ENCODE measurements at regions not wholly inside any gene's neighbourhood (a gene's known extent, or its start where the extent isn't known, plus 50 kb on each side); places are given as distances from the start of the nearest gene placed in this dataset.

DNA sequence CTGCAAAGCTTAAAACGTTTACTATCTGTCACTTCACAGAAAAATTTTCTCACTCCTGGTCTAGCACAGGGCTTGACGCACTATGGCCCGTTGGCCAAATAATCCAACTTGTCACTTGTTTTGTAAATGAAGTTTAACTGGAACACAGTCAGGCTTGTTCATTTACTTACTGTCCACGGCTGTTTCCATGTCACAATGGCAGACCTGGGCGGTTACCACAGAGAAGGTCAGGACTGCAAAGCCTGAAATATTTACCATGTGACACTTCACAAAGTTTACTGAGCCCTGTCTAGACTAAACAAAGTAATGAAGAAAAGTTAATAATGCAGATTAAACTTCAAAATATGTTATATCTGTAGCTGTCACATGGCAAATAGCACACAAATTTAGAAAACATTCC, 273.0 kb upstream of the GYPC start:
- TF ChIP-seq ESRRA (CRISPR knock-in tag; IDR thresholded peaks at IDR 0.05; ENCODE audit: borderline replicate concordance): no peak
- TF ChIP-seq, protein P1, sequence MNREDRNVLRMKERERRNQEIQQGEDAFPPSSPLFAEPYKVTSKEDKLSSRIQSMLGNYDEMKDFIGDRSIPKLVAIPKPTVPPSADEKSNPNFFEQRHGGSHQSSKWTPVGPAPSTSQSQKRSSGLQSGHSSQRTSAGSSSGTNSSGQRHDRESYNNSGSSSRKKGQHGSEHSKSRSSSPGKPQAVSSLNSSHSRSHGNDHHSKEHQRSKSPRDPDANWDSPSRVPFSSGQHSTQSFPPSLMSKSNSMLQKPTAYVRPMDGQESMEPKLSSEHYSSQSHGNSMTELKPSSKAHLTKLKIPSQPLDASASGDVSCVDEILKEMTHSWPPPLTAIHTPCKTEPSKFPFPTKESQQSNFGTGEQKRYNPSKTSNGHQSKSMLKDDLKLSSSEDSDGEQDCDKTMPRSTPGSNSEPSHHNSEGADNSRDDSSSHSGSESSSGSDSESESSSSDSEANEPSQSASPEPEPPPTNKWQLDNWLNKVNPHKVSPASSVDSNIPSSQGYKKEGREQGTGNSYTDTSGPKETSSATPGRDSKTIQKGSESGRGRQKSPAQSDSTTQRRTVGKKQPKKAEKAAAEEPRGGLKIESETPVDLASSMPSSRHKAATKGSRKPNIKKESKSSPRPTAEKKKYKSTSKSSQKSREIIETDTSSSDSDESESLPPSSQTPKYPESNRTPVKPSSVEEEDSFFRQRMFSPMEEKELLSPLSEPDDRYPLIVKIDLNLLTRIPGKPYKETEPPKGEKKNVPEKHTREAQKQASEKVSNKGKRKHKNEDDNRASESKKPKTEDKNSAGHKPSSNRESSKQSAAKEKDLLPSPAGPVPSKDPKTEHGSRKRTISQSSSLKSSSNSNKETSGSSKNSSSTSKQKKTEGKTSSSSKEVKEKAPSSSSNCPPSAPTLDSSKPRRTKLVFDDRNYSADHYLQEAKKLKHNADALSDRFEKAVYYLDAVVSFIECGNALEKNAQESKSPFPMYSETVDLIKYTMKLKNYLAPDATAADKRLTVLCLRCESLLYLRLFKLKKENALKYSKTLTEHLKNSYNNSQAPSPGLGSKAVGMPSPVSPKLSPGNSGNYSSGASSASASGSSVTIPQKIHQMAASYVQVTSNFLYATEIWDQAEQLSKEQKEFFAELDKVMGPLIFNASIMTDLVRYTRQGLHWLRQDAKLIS (CRISPR knock-in tag; IDR thresholded peaks at IDR 0.05; ENCODE audit: borderline replicate concordance): no peak
- no peak for TF ChIP-seq IRF2 (CRISPR knock-in tag; IDR thresholded peaks at IDR 0.05; ENCODE audit: borderline replicate concordance, low read depth)
- TF ChIP-seq, protein P2, sequence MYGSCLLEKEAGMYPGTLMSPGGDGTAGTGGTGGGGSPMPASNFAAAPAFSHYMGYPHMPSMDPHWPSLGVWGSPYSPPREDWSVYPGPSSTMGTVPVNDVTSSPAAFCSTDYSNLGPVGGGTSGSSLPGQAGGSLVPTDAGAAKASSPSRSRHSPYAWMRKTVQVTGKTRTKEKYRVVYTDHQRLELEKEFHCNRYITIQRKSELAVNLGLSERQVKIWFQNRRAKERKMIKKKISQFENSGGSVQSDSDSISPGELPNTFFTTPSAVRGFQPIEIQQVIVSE (CRISPR knock-in tag; IDR thresholded peaks at IDR 0.05; ENCODE audit: borderline replicate concordance): no peak
- TF ChIP-seq, protein P3, sequence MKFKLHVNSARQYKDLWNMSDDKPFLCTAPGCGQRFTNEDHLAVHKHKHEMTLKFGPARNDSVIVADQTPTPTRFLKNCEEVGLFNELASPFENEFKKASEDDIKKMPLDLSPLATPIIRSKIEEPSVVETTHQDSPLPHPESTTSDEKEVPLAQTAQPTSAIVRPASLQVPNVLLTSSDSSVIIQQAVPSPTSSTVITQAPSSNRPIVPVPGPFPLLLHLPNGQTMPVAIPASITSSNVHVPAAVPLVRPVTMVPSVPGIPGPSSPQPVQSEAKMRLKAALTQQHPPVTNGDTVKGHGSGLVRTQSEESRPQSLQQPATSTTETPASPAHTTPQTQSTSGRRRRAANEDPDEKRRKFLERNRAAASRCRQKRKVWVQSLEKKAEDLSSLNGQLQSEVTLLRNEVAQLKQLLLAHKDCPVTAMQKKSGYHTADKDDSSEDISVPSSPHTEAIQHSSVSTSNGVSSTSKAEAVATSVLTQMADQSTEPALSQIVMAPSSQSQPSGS (CRISPR knock-in tag; IDR thresholded peaks at IDR 0.05; ENCODE audit: borderline replicate concordance, low read depth): no peak
- TF ChIP-seq, protein P4, sequence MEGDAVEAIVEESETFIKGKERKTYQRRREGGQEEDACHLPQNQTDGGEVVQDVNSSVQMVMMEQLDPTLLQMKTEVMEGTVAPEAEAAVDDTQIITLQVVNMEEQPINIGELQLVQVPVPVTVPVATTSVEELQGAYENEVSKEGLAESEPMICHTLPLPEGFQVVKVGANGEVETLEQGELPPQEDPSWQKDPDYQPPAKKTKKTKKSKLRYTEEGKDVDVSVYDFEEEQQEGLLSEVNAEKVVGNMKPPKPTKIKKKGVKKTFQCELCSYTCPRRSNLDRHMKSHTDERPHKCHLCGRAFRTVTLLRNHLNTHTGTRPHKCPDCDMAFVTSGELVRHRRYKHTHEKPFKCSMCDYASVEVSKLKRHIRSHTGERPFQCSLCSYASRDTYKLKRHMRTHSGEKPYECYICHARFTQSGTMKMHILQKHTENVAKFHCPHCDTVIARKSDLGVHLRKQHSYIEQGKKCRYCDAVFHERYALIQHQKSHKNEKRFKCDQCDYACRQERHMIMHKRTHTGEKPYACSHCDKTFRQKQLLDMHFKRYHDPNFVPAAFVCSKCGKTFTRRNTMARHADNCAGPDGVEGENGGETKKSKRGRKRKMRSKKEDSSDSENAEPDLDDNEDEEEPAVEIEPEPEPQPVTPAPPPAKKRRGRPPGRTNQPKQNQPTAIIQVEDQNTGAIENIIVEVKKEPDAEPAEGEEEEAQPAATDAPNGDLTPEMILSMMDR (IDR thresholded peaks at IDR 0.05): no peak
- no peak for TF ChIP-seq CREM (CRISPR knock-in tag; IDR thresholded peaks at IDR 0.05)
- no peak for TF ChIP-seq RELA (CRISPR knock-in tag; IDR thresholded peaks at IDR 0.05; ENCODE audit: borderline replicate concordance)

All from WTC11 (cell line).